ENCODE measurements at regions not wholly inside any gene's neighbourhood (a gene's known extent, or its start where the extent isn't known, plus 50 kb on each side); places are given as distances from the start of the nearest gene placed in this dataset.

DNA sequence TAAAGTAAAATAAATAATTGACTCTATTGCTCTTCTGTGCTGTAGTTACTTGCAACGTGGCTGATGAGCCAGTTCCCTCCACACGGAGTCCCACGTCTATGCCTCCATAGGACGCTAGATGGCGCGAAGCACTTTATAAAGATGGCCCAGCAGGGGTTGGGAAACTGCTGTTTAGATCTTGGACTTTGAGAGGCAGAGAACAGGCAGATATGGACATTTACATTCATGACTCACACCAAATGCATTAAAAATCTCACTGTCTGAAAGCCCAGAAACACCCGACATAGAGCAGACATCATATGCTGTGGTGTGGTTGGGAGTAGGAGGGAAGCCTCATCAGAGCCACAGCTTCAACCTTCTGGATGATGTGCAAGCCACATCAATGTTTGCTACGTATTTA is 643.1 kb upstream of the ARGLU1 start:
- Histone ChIP-seq H3K9me3 (ENCODE audit: control insufficient read depth in 4 of 4, insufficient read depth in 3 of 4, low read length in 3 of 4) (no peaks in the 10 kb centered on the region), H3K9ac (ENCODE audit: insufficient read depth in 1 of 2, low read length in 2 of 2) (no peak overlapping the region), H3K27ac (ENCODE audit: low read depth in 1 of 2, low read length in 1 of 2) (no peak overlapping the region), H3K4me1 (ENCODE audit: control insufficient read depth in 5 of 5, insufficient read depth in 5 of 5, low read length in 5 of 5) (peaks cover 0 to 18% (median 4%) of the 10 kb centered on the region in 5 donors), H3K4me3 (no peak overlapping the region), H3K36me3 (ENCODE audit: control insufficient read depth in 4 of 4, insufficient read depth in 4 of 4, low read length in 4 of 4) (no peaks in the 10 kb centered on the region), H3K27me3 (ENCODE audit: control insufficient read depth in 3 of 3, insufficient read depth in 3 of 3, low read length in 2 of 3) (no peaks in the 10 kb centered on the region)
- DNase-seq (peak; percentile 87 to 95 (median 95)), ATAC-seq (ENCODE audit: insufficient read depth, low FRiP score) (peak; percentile 91)
- TF ChIP-seq, protein P1, sequence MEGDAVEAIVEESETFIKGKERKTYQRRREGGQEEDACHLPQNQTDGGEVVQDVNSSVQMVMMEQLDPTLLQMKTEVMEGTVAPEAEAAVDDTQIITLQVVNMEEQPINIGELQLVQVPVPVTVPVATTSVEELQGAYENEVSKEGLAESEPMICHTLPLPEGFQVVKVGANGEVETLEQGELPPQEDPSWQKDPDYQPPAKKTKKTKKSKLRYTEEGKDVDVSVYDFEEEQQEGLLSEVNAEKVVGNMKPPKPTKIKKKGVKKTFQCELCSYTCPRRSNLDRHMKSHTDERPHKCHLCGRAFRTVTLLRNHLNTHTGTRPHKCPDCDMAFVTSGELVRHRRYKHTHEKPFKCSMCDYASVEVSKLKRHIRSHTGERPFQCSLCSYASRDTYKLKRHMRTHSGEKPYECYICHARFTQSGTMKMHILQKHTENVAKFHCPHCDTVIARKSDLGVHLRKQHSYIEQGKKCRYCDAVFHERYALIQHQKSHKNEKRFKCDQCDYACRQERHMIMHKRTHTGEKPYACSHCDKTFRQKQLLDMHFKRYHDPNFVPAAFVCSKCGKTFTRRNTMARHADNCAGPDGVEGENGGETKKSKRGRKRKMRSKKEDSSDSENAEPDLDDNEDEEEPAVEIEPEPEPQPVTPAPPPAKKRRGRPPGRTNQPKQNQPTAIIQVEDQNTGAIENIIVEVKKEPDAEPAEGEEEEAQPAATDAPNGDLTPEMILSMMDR (IDR thresholded peaks at IDR 0.05; ENCODE audit: control extremely low read depth, extremely low read depth), result peak; percentile 70
- WGBS, 2 donors, result 11 to 13% methylated on average over 8 of the region's 8 CpGs

DNA sequence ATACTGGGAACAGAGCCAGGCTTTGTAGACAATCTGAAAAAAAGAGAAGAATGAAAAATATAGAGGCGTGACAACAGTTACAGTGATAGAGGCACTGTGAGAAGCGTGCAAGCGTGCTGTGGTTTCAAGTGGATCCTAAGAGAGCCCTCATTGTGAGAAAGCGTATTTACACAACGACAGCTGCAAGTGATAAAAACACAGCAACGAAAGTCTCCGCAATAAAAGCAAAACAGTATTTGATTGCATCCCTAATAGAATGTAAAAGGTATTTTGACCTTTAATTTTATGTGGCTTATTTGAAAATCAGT is 642.7 kb upstream of the ARGLU1 start:
- DNase-seq (peak in 2 of 3 donors; percentile 69 to 70), ATAC-seq (ENCODE audit: insufficient read depth, low FRiP score) (no peak)
- Histone ChIP-seq H3K27ac (ENCODE audit: low read depth in 1 of 2, low read length in 1 of 2) (no peak overlapping the region), H3K4me3 (no peak overlapping the region), H3K27me3 (ENCODE audit: control insufficient read depth in 3 of 3, insufficient read depth in 3 of 3, low read length in 2 of 3) (no peaks in the 10 kb centered on the region), H3K36me3 (ENCODE audit: control insufficient read depth in 4 of 4, insufficient read depth in 4 of 4, low read length in 4 of 4) (no peaks in the 10 kb centered on the region), H3K4me1 (ENCODE audit: control insufficient read depth in 5 of 5, insufficient read depth in 5 of 5, low read length in 5 of 5) (peaks cover 0 to 18% (median 4%) of the 10 kb centered on the region in 5 donors), H3K9ac (ENCODE audit: insufficient read depth in 1 of 2, low read length in 2 of 2) (peak overlapping the region in 1 of 2 donors; percentile 60), H3K9me3 (ENCODE audit: control insufficient read depth in 4 of 4, insufficient read depth in 3 of 4, low read length in 3 of 4) (no peaks in the 10 kb centered on the region)
- TF ChIP-seq, protein P1 (IDR thresholded peaks at IDR 0.05; ENCODE audit: control extremely low read depth, extremely low read depth), result no peak
- 38 to 54% methylated on average over 7 of the region's 7 CpGs for WGBS, 2 donors

DNA sequence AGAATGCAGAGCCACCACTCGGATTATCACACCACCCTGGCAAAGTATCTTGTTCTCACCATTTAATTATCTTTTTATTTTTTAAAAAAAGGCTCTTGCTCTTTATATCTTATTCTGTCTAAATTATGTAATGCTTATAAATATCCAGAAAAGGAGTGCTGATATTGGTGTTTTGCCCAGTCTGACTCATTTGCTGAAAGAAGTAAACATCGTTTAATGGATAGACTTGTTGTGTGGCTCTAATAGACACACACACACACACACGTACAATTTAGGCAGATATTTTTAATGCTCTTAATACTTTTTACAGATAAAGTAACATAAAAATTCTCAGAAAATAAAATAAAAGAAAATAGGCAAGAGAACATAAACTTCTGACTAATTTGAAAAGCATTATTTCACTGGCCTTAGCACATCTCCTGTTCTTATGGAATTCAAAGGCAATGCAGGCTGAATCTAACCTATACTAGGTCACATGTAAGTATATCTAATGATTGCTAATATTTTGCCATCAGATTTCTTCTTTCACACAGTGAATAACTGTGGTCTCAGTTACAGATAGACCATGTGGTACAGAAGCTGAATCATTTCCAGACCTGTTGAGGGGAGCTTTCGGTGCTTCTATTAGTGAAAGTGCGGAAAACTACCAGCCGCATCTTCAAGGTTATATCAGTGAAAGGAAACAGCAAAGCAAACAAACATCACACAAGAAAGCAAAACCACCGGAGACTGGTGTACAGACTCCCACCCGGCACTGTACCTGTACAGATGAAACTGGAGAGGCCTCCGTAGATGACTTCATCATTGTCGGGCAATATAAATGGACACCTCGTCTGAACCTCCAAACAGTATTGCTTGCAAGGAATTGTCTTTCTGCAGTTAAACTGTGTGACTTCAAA is 642.1 kb upstream of the ARGLU1 start:
- Histone ChIP-seq H3K36me3 (ENCODE audit: control insufficient read depth in 4 of 4, insufficient read depth in 4 of 4, low read length in 4 of 4) (no peaks in the 10 kb centered on the region), H3K4me3 (no peak overlapping the region), H3K27me3 (ENCODE audit: control insufficient read depth in 3 of 3, insufficient read depth in 3 of 3, low read length in 2 of 3) (no peaks in the 10 kb centered on the region), H3K27ac (ENCODE audit: low read depth in 1 of 2, low read length in 1 of 2) (no peak overlapping the region), H3K4me1 (ENCODE audit: control insufficient read depth in 5 of 5, insufficient read depth in 5 of 5, low read length in 5 of 5) (peaks cover 0 to 18% (median 4%) of the 10 kb centered on the region in 5 donors), H3K9me3 (ENCODE audit: control insufficient read depth in 4 of 4, insufficient read depth in 3 of 4, low read length in 3 of 4) (no peaks in the 10 kb centered on the region), H3K9ac (ENCODE audit: insufficient read depth in 1 of 2, low read length in 2 of 2) (peak overlapping the region in 1 of 2 donors; percentile 60)
- ATAC-seq (ENCODE audit: insufficient read depth, low FRiP score) (no peak), DNase-seq (peak in 2 of 3 donors; percentile 54 to 78)
- 48 to 69% methylated on average over 11 of the region's 11 CpGs for WGBS, 2 donors
- TF ChIP-seq, protein P1 (IDR thresholded peaks at IDR 0.05; ENCODE audit: control extremely low read depth, extremely low read depth), result no peak

Measured in lung (tissue), 11 donors.